ENCODE measurements at regions not wholly inside any gene's neighbourhood (a gene's known extent, or its start where the extent isn't known, plus 50 kb on each side); places are given as distances from the start of the nearest gene placed in this dataset.

DNA sequence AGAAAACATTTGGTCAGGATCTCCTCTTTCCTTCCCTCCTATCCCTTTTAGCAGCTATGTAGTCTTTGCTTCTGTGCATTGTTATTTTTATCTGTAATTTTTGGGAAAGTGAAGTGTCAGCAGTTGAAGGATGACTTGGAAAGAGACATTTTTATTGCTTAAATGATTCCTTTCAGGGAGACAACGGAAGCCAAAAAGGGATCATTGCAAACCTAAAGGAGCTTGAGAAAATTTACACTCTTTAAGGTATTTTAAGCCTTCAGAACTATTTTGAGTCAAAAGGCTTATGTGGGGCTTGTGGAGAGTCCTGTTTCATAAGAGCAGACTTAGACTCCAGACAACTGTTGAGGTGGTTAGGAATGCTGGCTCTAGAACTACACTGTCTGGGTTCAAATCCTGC lies 281.6 kb downstream of the KIF4B start:
- no peak for DNase-seq (ENCODE audit: low read depth, low spot score)

GRCh38 chr5:155299386-155300005 lies 285.9 kb downstream of the KIF4B start:
- DNase-seq (ENCODE audit: low read depth, low spot score), result no peak

- no peak for DNase-seq (ENCODE audit: low read depth, low spot score)
Measured at GRCh38 chr5:155303120-155303519, 289.6 kb downstream of the KIF4B start.

GRCh38 chr5:155307229-155307628 lies 293.7 kb downstream of the KIF4B start:
- DNase-seq (ENCODE audit: low read depth, low spot score), result no peak

DNA sequence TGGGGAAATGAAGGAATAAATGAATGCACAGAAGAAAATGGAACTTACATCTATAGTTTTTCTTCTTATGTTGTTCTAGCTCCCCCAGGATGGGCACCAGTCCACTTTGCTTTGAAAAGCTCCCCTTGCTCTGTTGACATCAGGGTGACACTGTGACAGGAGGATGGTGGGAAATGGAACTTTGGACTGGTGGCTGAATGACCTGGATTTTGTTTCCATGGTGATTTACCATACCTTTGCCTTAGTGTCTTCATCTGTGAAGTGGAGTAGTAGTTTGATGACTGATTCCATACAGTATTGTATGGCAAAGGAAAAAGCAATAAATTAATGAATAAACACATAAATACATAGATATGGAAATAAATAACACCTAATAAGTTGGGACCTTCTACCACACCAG lies 294.7 kb downstream of the KIF4B start:
- no peak for DNase-seq (ENCODE audit: low read depth, low spot score)

DNA sequence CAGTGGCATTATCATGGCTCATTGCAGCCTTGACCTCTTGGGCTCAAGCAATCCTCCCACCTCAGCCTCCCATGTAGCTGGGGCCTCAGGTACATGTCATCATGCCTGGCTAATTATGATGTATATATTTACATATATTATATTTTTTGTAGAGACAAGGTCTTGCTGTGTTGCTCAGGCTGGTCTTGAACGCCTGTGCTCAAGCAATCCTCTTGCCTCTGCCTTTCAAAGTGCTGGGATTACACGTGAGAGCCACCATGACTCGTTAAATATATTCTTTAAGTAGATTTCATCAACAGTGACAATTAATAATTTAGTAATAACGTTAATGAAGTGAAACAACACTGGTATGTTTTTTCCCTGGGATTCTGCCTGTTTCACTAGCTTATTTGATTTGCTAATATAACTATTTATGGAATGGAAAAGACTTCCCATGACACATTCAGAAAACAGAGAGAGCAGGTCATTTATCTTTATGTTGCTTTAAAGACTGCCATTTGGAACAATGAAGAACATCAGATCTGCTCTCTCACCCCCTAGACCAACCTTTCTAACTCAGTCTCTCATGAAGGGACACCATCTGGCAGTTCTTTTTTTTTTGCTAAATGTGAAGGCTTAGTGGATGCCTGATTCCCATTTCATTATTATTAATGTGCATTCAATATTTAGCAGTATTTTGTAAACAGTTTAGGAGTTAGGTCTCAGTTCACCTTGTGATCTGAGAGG lies 295.6 kb downstream of the KIF4B start:
- no peak for DNase-seq (ENCODE audit: low read depth, low spot score)

DNA sequence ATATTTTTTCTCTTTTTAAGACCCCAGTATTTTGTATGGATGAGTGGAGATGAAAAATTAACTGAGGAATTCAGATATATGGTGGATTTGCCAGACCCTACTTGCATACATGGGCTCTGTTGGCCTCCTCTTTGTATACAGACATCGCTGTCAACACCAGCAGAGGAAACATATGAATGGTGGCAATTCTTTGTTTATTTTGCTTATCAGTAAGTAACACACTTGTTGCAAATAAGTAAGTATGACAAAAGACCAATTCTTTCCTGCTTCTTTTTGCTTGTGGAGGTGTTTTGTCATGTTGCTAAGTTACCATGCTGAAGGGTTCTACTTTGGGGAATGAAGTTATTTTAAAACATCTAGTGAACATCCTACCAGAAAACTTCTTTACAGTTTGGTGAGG lies 298.2 kb downstream of the KIF4B start:
- no peak for DNase-seq (ENCODE audit: low read depth, low spot score)

DNA sequence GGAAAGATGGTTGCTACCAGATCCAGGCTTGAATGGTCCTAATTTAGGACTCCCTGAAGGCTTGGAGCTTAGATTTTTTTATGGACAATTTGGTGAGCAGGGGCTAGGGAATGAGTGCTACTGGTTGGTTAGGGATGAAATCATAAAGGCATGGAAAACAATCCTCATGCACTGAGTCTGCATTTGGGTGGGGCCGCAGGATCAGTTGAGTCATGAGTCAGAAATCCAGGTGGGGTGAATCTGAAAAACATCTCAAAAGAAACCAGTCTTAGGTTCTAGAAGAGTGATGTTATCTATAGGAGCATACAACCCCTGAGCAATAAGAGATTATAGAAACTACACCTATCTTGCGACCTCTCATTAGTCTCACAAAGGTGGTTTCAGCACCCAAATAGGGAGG lies 300.0 kb downstream of the KIF4B start:
- no peak for DNase-seq (ENCODE audit: low read depth, low spot score)

DNA sequence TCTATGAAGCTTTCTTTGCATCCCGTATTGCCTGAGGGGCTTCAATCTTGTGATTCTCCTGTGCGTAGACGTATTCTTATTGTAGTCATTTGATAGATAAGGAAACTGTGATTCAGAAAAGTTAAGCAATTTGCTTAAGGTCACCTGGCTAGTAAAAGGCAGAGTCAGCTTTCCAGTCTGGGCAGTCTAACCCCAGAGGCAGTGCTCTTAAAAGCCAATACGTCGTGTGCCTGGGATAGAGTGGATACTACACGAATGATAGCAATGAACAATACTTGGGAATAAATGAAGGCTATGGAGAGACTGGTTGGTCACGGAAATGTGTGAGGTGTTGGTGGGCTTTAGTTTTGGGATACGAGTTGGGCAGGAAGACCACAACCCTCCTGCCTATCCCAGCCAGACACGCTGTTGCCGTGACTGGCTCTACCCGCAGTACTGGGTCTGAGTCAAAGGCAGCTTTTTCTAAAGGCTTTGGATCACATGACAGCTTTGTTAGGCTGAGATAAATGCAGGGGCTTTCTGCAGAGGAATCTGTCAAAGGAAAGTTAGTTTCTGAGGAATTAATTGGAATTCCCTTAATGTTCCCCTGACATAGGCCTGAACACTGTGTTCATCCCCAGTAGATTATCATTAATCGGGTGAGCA lies 302.6 kb downstream of the KIF4B start:
- no peak for DNase-seq (ENCODE audit: low read depth, low spot score)

DNA sequence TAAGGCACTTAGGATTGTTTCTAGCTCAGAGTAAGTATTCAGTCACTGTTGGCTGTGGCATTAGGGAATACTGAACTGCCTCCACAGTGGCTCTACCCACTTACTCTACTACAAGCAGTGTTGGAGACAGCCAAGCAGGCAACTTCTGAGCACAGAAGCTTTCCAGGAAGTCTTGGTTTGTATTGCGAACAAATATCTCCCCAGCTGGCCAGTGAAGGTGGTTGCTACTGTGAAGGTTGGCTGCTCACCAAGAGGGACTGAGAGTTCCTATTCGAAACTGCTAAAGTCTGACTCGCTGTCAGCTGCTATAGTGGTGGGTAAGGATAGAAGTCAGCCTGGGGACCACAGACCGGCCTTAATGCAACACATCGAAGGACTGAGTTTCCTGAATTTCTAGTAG lies 319.1 kb downstream of the KIF4B start:
- no peak for DNase-seq (ENCODE audit: low read depth, low spot score)

GRCh38 chr5:155342956-155343355 lies 329.4 kb downstream of the KIF4B start:
- no peak for DNase-seq (ENCODE audit: low read depth, low spot score)

GRCh38 chr5:155343468-155343867 lies 329.9 kb downstream of the KIF4B start:
- DNase-seq (ENCODE audit: low read depth, low spot score), result no peak

DNA sequence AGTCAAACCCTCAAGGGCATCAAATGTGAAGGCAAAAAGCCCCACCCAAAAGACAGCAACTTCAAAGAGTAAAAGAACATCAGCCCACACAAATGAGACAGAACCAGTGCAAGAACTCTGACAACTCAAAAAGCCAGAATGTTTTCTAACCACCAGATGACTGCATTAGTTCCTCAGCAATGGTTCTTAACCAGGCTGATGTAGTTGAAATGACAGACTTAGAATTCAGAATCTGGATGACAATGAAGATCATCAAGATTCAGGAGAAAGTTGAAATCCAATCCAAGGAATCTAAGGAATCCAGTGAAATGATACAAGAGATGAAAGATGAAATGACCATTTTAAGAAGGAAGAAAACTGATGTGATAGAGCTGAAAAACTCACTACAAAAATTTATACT lies 339.7 kb downstream of the KIF4B start:
- DNase-seq (ENCODE audit: low read depth, low spot score), result no peak

DNA sequence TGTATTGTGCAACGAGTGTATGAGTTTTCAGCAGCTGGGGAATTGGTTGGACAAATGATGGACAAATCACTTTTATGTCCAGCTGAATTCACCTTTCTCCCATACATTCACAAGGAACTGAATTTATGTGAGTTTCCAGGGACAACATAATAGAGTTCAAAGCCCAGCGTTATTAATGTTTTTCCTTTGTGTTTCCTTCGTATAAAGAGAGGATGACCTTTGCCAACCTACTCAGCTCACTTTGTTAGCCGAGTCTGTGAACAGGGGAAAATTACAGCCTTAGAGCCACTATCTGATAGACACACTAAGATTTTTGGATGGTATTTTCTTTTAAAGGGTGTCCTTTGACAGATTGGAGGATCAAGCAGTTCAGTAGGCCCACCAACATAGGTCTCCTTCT lies 352.5 kb downstream of the KIF4B start:
- DNase-seq (ENCODE audit: low read depth, low spot score), result no peak

- no peak for DNase-seq (ENCODE audit: low read depth, low spot score)
Measured at GRCh38 chr5:155367841-155368240, 354.3 kb downstream of the KIF4B start.

DNA sequence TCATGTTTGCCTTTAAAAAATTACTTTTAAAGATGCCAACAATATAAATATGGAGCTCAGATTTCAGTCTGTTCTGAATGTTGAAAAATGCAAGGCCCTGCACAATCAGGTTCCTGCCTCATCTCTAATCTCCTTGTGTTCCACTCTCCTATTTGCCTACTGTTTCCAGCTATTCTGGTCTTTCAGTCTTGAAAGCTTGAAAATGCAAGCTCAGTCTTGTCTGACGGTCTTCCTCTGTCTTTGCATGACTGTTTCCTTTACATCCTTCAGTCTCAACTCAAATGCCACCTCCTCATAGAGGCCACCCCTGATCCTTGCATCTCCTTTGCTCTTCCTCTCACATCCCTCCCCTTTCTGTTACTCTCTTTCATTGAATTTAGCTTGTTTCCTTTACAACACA lies 354.9 kb downstream of the KIF4B start:
- no peak for DNase-seq (ENCODE audit: low read depth, low spot score)

DNA sequence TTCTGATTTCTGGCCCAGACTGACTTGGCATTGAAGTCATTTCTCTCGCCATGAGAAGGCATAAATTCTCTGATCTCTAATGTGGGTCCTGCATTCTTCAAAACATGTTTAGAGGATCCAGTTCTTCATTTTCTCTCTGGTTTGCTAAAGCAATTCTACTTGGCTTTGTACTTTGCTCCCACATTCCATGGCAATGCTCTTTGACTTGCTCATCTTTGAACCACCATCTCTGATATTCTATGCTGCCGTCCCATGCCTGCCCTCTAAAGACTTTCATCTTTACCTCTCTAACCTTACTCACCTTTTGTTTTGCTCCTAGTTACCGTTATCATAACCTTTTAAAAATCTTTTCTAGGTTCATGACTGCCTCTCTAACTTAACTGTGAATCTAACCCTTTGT lies 366.9 kb downstream of the KIF4B start:
- no peak for DNase-seq (ENCODE audit: low read depth, low spot score)

DNA sequence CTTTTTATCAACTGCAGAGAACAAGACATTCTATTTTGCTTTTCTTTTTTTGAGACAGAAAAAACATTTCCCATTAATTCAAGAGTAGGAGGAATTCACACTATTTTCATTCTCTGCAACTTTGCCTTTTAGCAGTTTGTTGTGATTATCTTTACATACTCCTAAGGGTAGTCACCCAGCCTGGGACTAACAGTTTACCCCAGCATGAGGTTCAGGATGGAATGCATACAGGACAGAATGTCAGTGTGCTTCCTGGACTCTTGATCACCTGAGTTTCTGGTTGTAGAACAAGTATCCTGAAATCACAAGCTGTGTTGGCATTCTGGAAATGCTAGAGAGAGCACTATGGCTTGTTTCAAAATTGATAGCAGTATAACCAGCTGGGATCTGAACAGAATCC lies 368.1 kb downstream of the KIF4B start:
- no peak for DNase-seq (ENCODE audit: low read depth, low spot score)

DNA sequence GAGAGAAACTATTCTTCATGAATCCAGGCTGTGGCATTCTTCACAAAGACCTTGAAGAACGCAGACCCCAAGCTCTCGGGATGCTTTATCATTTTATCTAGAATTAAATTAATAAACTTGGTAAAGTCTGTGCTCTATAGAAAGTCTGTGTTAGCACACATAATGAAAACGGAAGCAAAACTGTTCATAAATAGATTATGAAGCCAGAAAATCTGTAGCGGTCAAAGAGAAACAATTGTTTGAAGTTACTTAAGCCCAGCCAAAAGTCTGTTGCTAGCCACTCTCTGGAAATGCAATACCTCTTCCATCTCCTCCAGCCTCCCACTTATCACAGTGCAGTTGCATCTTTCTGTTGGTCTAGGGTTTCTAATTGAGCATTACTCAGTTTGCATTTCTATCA lies 375.9 kb downstream of the KIF4B start:
- DNase-seq (ENCODE audit: low read depth, low spot score), result no peak

DNA sequence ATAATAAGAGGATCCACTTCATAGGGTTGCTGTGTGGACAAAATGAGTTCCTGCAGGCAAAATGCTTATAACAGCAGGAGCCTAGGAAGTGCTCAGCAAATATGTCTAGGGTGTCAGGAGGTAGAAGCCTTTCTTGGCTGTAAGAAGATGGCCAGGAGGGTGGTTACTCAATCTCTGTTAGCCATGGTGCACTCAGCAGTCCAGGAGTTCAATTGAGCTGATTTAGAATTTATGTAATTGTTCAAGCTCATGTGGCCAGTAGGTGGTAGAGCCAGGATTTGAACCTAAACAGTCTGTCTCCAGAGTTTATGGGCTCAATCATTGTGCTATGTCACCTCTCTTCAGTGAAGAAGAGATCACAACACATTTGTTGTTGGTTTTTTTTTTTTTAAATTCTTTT lies 381.2 kb downstream of the KIF4B start:
- no peak for DNase-seq (ENCODE audit: low read depth, low spot score)

DNA sequence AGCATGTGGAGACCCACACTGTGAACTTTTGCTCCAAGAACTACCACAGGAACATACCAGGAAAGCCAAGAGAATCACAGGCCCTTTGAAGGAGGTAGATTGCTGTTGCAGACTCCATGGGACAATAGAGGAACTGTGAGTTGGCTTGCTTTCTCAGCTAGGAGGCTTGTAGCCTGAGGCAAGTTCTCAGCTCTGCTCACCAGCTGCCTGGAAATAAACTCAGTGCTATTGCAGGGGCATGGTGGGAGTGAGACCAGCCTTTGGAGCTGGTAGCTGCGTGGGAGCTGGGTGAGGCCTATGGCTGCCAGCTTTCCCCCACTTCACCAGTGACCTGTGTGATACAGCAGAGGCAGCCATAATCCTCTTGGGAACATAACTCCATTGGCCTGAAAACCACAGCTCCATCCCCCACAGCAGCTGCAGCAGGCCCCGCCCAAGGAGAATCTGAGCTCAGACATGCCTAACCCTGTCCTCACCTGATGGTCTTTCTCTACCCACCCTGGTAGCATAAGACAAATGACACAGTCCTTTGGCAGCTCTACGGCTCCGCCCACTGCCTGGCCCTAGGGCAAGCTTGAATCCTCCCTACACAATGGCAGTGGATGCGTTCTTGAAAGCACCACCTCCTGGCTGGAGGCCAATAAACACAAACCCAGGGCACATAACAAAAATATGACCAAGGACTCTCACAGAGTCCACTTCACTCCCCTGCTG lies 389.5 kb downstream of the KIF4B start:
- DNase-seq (ENCODE audit: low read depth, low spot score), result no peak

- no peak for DNase-seq (ENCODE audit: low read depth, low spot score)
Measured at GRCh38 chr5:155406815-155407214, 393.3 kb downstream of the KIF4B start.

- DNase-seq (ENCODE audit: low read depth, low spot score), result no peak
Measured at GRCh38 chr5:155408465-155408864, 394.9 kb downstream of the KIF4B start.
